Esophagus muscularis mucosa (tissue), 4 donors: ENCODE measurements at regions not wholly inside any gene's neighbourhood (a gene's known extent, or its start where the extent isn't known, plus 50 kb on each side); places are given as distances from the start of the nearest gene placed in this dataset.

Experiments used
- DNase-seq: peaks from one replicate; pipeline ENCODE4 v3.0.0-alpha.2; 2017; ENCODE audit errors: extremely low spot score
- H3K27ac ChIP-seq, 4 donors: fragments of 200-600 bp; sonication (generic); replicated peaks in 1 of 4; 1 replicate in 3 of 4; 2 replicates in 1 of 4; pipeline ENCODE4 v1.5.1; 2016 to 2019; ENCODE audit warnings: mild to moderate bottlenecking in 1 of 4
- H3K27me3 ChIP-seq, 4 donors: fragments of 200-600 bp; sonication (generic); one replicate each; pipeline versions ENCODE4 v1.5.1 to v1.6.0; 2016 to 2019
- H3K36me3 ChIP-seq, 4 donors: fragments of 200-600 bp; sonication (generic); one replicate each; pipeline ENCODE4 v1.5.1; 2016 to 2019
- H3K4me1 ChIP-seq, 4 donors: fragments of 200-600 bp; sonication (generic); one replicate each; pipeline ENCODE4 v1.5.1; 2016 to 2019
- H3K4me3 ChIP-seq, 4 donors: fragments of 200-600 bp; sonication (generic); 1 replicate in 2 of 4; 2 replicates in 2 of 4; pipeline ENCODE4 v1.5.1; 2016 to 2019; ENCODE audit warnings: mild to moderate bottlenecking in 4 of 4, moderate library complexity in 1 of 4
- H3K9me3 ChIP-seq, 4 donors: fragments of 200-600 bp; sonication (generic); 1 replicate in 3 of 4; 2 replicates in 1 of 4; pipeline ENCODE4 v1.5.1; 2016 to 2019
- CTCF ChIP-seq, 3 experiments: fragments of 200-600 bp in 2 of 3; fragments of 450-650 bp in 1 of 3; sonication (generic) in 2 of 3; IDR thresholded peaks; one replicate each; pipeline ENCODE4 v1.5.1; 2017 to 2019; ENCODE audit warnings: antibody characterized with exemption in 3 of 3, mild to moderate bottlenecking in 2 of 3, moderate library complexity in 1 of 3
- EP300 ChIP-seq: sonication (generic); formaldehyde crosslinking; IDR thresholded peaks from one replicate; pipeline ENCODE4 v1.6.1; 2017; ENCODE audit warnings: antibody characterized with exemption
- POLR2A ChIP-seq: fragments of 450-650 bp; IDR thresholded peaks from one replicate; pipeline ENCODE4 v1.6.1; 2017; ENCODE audit warnings: antibody characterized with exemption, moderate library complexity, mild to moderate bottlenecking, low read depth
- POLR2AphosphoS5 ChIP-seq, 2 donors: sonication (generic); formaldehyde crosslinking; IDR thresholded peaks; one replicate each; pipeline ENCODE4 v1.6.1; 2017; ENCODE audit warnings: antibody characterized with exemption in 2 of 2
- WGBS: methylation state at CpG from one replicate; pipeline ENCODE4 v1.1.5; 2018; 5-methylcytosine and 5-hydroxymethylcytosine counted together
- intact Hi-C: fragments of 100-400 bp; cut with DNase I; formaldehyde crosslinking; loops from one replicate; pipeline ENCODE4 v1.15.1; 2023

GRCh38 chr12:107372229-107372658 lies 278.9 kb upstream of the CRY1 start:
- no peaks in the 10 kb centered on the region for H3K36me3 ChIP-seq
- H3K4me1 ChIP-seq: no peaks in the 10 kb centered on the region
- no peak for DNase-seq
- no peaks in the 10 kb centered on the region for H3K9me3 ChIP-seq
- intact Hi-C loops: no loop called here
- H3K27ac ChIP-seq: no peak overlapping the region
- WGBS: 41% methylated on average over 5 of the region's 5 CpGs
- TF ChIP-seq POLR2AphosphoS5 (IDR thresholded peaks at IDR 0.05) (no peak), EP300 (no peak), CTCF (IDR thresholded peaks at IDR 0.05) (no peak), POLR2A (no peak)
- H3K27me3 ChIP-seq: peaks cover 0 to 13% (median 0%) of the 10 kb centered on the region in 4 donors
- no peak overlapping the region for H3K4me3 ChIP-seq

GRCh38 chr12:107373238-107373809 lies 280.0 kb upstream of the CRY1 start:
- H3K9me3 ChIP-seq: no peaks in the 10 kb centered on the region
- H3K4me3 ChIP-seq: no peak overlapping the region
- WGBS: 76% methylated on average over 3 of the region's 3 CpGs
- TF ChIP-seq POLR2AphosphoS5 (IDR thresholded peaks at IDR 0.05): no peak
- intact Hi-C loops: no loop called here
- no peaks in the 10 kb centered on the region for H3K4me1 ChIP-seq
- no peaks in the 10 kb centered on the region for H3K36me3 ChIP-seq
- no peak for DNase-seq
- H3K27me3 ChIP-seq: peaks cover 0 to 13% (median 0%) of the 10 kb centered on the region in 4 donors
- no peak overlapping the region for H3K27ac ChIP-seq

- Histone ChIP-seq H3K27me3 (peaks cover 0 to 21% (median 0%) of the 10 kb centered on the region in 4 donors), H3K4me1 (no peaks in the 10 kb centered on the region), H3K27ac (no peak overlapping the region), H3K36me3 (no peaks in the 10 kb centered on the region), H3K9me3 (no peaks in the 10 kb centered on the region), H3K4me3 (no peak overlapping the region)
- no peak for TF ChIP-seq EP300
- WGBS: 44% methylated on average over 10 of the region's 10 CpGs
- intact Hi-C loops: no loop called here
- DNase-seq: no peak
These were observed 281.0 kb upstream of the CRY1 start for GRCh38 chr12:107374161-107374840.

GRCh38 chr12:107375231-107375630 lies 281.9 kb upstream of the CRY1 start:
- H3K9me3 ChIP-seq: no peaks in the 10 kb centered on the region
- H3K27ac ChIP-seq: no peak overlapping the region
- TF ChIP-seq EP300 (no peak), POLR2A (no peak), CTCF (IDR thresholded peaks at IDR 0.05) (no peak), POLR2AphosphoS5 (IDR thresholded peaks at IDR 0.05) (no peak)
- intact Hi-C loops: no loop called here
- 93% methylated on average over 7 of the region's 8 CpGs for WGBS
- H3K36me3 ChIP-seq: no peaks in the 10 kb centered on the region
- no peak overlapping the region for H3K4me3 ChIP-seq
- peaks cover 0 to 24% (median 0%) of the 10 kb centered on the region in 4 donors for H3K27me3 ChIP-seq
- no peak for DNase-seq
- H3K4me1 ChIP-seq: no peaks in the 10 kb centered on the region

GRCh38 chr12:107377596-107378385 lies 284.4 kb upstream of the CRY1 start:
- no peak for TF ChIP-seq POLR2A
- no peak for TF ChIP-seq CTCF (IDR thresholded peaks at IDR 0.05)
- no peak for TF ChIP-seq EP300
- TF ChIP-seq POLR2AphosphoS5 (IDR thresholded peaks at IDR 0.05): no peak
- Histone ChIP-seq H3K4me3 (no peak overlapping the region), H3K4me1 (no peaks in the 10 kb centered on the region), H3K9me3 (no peaks in the 10 kb centered on the region), H3K36me3 (no peaks in the 10 kb centered on the region), H3K27ac (no peak overlapping the region), H3K27me3 (peaks cover 0 to 23% (median 0%) of the 10 kb centered on the region in 4 donors)
- no peak for DNase-seq
- intact Hi-C loops: no loop called here
- WGBS: 87% methylated on average over 6 of the region's 6 CpGs
